HG02884 (cell line): ENCODE measurements at regions not wholly inside any gene's neighbourhood (a gene's known extent, or its start where the extent isn't known, plus 50 kb on each side); places are given as distances from the start of the nearest gene placed in this dataset.
"Not testable (repeated sequence)": the region's sequence is repeated elsewhere in the genome, so short reads cannot be mapped to it uniquely, and the experiment has no call there.

ENCODE experiments used
- ATAC-seq: cut with Tn5 transposase; IDR thresholded peaks from one replicate; pipeline ENCODE4 v1.9.1; 2021; ENCODE audit warnings: mild to moderate bottlenecking, moderate library complexity; ENCODE audit not compliant: unreplicated experiment

DNA sequence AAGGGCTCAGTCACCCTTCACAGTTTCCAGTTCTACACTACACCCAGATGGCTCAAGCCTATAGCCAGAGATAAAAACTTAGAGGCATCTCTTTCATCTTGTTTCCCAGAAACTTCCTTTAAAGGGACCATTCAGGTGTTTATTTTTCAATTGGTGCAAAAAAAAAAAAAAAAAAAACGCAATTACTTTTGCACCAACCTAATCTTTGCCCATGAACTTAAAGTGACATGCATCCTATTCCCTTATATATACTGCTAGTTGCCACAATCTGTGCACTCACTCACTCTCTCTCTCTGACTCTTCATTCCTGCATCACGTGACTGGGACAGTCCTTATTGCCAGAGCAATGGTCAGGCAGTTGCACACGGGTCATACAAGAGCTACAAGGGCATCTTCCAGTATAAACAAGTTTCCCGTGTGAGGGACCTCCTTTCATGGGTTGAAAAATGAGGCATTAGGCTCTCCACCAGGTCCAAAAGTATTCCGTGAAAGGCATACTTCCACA is 789.4 kb downstream of the EPHA4 start:
- ATAC-seq: no peak

GRCh38 chr2:220783671-220784070 is 788.4 kb downstream of the EPHA4 start:
- no peak for ATAC-seq

GRCh38 chr2:220785178-220785577 is 786.9 kb downstream of the EPHA4 start:
- no peak for ATAC-seq

DNA sequence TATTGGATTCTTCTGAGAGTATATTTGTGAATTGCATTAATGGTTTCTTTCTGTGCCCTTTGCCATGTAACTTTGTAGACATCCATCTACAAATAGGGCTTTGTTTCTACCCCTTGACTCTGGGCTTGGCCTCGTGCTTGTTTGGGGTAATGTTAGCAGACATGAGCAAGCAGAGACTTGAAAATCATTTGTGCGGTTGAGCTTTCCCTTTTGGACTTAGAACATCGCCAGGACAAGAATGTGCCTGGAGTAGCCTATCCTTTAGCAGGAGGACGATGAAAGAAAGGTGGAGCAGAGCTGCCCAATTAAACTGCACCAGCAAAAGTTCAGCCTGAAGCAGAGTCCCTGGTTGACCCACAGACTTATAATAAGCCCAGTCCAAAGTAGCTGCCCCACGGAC is 785.9 kb downstream of the EPHA4 start:
- no peak for ATAC-seq

GRCh38 chr2:220787251-220787650 is 784.9 kb downstream of the EPHA4 start:
- no peak for ATAC-seq

DNA sequence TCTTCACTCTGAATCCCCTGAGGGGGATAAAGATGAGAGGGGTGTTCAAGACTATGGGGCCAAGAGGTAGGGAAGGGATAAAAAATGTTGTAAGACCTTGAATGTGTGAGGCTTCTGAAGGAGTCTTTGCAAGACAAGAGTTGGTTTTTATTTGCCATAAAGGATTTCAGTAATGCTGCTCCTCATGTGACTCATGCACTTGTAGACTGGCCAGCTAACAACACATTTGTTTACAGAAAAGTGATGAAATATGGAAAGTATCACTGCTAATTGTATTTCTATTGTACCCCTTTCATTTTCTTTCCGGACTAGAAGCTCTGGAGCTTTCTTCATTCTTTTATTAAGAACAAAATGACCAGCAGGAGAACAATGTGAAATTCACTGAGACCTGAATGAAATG is 782.1 kb downstream of the EPHA4 start:
- no peak for ATAC-seq

GRCh38 chr2:220795705-220796104 is 776.4 kb downstream of the EPHA4 start:
- no peak for ATAC-seq

DNA sequence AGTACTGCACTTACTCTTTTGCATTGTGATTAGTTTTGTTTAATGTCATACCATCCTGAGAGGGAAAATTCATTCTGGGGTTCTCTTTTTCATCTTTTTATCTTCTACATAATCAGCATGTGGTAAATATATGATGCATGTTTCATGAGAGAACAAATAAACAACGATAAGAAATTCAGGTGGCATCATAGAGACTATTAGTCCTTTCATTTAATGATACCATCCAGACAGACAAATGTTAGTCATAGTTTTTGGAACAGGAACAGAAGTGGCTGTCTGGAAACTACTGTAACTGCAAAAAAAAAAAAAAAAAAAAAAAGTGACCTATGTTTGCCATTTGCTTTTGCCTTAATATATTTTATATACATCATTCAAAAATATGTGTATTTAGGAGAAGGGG is 761.0 kb downstream of the EPHA4 start:
- ATAC-seq: no peak

DNA sequence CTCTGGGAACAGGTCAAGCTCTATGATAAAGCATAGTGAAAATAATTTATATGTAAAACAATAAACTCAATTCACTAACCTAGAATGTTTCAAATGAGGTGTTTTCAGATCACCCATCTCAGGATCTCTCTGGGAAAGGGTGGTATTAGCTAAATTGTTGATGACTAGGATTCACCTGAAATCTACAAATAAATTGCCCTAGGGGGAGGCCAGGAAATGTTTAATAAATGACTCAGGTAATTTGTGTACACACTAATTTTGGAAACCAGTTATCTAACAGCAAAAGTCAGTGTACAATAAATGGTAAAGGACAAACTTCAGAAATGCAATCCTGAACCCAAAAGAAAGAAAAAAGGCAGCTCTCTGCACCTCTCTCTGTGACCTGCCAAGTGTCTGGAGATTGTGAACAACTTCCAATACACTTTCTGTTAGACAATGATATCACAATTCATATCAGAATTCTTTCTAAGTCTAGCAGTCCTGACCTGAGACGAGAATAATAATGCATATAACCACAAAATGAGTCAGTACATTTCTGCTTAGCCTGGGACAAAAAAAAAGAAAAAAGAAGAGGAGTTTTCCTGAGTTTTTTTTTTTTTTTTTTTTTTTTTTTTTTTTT is 760.0 kb downstream of the EPHA4 start:
- no peak for ATAC-seq

GRCh38 chr2:220814441-220814840 is 757.7 kb downstream of the EPHA4 start:
- ATAC-seq: no peak

DNA sequence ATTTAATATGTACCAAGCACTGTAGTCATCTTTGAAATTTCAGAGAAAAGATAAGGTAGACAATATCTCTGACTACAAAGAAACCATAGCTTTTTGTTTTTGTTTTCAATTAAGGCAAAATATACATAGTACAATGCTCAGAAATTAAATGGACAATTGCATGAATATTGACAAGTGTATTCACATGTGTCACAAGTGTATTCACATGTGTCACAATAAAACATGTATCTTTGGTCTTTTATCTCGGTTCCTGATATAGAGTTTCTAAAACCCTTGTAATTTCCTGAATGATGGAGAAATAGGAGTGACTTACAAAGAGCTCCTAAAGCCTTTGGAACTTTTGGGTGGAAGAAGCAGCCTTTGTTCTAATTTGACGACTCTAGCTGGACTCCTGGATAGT is 756.4 kb downstream of the EPHA4 start:
- ATAC-seq: no peak

- no peak for ATAC-seq
Measured at GRCh38 chr2:220821683-220822082, 750.4 kb downstream of the EPHA4 start.

DNA sequence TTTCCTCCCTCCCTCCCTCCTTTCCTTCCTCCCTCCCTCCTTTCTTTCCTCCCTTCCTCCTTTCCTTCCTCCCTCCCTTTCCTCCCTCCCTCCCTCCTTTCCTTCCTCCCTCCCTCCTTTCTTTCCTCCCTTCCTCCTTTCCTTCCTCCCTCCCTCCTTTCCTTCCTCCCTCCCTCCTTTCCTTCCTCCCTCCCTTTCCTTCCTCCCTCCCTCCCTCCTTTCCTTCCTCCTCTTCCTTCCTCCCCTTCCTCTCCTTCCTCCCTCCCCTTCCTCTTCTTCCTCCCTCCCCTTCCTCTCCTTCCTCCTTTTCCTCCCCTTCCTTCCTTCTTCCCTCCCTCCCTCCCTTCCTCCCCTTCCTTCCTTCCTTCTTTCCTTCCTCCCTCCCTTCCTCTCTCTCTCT is 748.5 kb downstream of the EPHA4 start:
- ATAC-seq: not testable (repeated sequence)

GRCh38 chr2:220833446-220833845 is 738.7 kb downstream of the EPHA4 start:
- no peak for ATAC-seq

DNA sequence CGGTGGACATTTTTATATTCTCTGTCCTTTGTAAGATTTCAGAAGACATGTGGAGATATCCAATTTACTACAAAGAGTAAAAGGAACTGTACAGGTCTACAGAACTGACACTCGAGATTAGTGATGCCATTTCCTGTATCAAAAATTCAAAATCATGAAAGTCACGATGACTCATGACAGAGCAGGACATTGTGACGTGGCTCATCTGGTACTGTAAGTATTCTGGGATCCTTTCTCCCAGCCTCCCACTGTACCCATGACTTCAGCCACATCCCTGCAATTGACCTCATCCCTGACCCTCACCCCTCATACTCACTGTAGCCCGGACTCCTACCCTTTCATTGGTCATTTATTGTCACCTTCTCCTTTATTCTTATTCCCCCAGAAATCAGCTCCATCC is 736.5 kb downstream of the EPHA4 start:
- ATAC-seq: no peak

DNA sequence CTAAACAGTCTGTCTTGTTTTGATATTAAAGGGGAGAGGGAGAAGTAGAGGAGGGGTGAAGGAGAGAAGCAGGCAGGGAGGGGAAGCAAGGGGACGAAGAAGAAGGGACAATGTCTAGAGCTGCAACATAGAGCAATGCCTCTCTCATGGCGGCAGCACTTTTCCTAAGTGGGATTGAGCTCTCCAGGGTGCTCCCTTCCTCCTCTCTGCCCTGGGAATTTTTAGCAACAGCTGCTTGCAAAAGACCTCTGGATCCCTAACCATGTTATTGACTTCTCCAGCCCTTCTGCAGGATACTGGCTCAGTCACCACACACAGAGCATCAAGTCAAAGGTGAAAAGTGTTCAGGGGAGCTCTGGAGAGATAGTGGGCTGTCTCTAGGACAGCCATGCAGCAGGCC is 734.9 kb downstream of the EPHA4 start:
- ATAC-seq: no peak

DNA sequence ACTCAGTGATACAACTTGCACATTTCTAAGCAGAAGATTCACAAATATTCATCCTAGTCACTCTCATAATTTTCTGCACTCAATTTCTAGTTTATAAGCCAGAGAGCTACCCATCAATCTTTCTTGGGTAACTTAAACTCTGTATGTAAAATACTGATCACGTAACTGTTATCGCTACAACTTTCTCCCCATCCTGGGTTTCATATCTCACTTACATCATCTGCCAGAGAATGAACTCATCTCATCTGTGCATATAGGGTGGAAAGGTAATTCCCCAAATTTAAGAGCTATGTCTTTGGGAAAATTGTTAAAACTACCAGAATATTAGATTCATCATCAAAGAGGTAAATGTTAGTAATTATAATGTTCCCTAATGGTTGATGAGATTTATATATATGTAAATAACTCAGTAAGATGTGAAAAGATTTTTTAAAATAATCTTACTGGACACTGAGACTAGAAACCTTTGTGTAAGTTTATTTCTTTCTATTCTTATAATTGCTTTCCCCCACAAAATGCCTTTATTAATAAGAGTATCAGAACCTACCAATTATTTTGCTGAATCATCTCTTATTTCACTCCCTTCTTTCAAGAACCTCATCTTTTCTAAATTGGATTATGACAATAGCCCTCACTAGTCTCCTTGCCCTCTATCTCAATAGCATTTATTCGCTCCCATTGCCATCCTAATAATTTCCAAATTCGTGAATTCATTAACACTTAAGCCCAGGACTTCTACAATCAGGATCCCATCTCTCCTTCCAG is 729.0 kb downstream of the EPHA4 start:
- no peak for ATAC-seq

GRCh38 chr2:220845766-220846273 is 726.3 kb downstream of the EPHA4 start:
- ATAC-seq: no peak

GRCh38 chr2:220847006-220847405 is 725.1 kb downstream of the EPHA4 start:
- no peak for ATAC-seq

- no peak for ATAC-seq
Measured at GRCh38 chr2:220847589-220847988, 724.5 kb downstream of the EPHA4 start.

- ATAC-seq: no peak
Measured at GRCh38 chr2:220849433-220849832, 722.7 kb downstream of the EPHA4 start.

DNA sequence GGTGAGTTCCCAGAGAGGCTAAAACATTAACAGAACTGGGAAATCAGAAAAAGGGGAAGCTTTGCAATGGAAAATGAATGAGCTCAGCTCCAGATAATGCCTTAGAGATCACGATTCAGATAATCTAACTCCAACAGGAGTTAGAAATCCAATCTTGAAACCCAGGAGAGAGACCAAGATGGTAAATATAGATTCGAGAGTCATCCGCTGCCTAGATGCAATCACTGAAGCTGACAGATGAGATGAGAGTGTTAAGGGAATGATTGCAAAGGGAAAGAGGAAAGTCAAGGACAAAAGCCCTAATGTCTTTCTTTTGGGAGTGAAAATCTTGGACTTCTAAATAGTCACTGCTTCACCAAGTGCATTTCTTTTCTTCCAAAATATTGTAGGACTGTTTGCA is 722.0 kb downstream of the EPHA4 start:
- no peak for ATAC-seq
